ENCODE measurements at regions not wholly inside any gene's neighbourhood (a gene's known extent, or its start where the extent isn't known, plus 50 kb on each side); places are given as distances from the start of the nearest gene placed in this dataset.

DNA sequence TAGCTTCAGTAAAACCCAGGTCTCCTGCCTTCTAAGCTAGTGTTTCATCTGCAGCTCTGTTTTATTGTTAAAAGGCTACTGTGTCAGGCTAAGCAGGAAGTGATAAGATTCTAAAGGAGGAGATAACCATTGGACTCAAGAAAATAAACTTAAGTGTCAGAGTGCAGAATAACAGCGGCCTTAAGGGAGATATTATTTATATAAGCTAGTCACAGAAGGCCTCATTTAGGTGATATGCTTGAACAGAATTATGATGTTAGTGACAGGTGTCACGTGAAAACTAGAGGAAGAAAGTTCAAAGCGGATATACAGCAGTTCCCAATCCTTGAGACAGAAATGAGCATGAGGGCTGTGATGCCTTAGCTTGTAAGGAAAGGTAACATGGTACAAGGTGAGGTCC is 373.4 kb downstream of the FOXG1 start:
- Histone ChIP-seq H2BK120ac (replicated peaks; ENCODE audit: low read depth, low read length) (no peak overlapping the region), H2BK20ac (ENCODE audit: low read length) (no peak overlapping the region), H3K4ac (replicated peaks; ENCODE audit: insufficient read length, low read depth, low read length) (no peak overlapping the region), H3K36me3 (ENCODE audit: control insufficient read depth in 2 of 4, insufficient read depth in 4 of 4, low read length in 3 of 4) (no peaks in the 10 kb centered on the region), H4K5ac (ENCODE audit: insufficient read length, low read depth, low read length) (no peak overlapping the region), H3K79me1 (ENCODE audit: low read depth, low read length) (no peaks in the 10 kb centered on the region), H3K23me2 (ENCODE audit: low read depth, low read length) (no peaks in the 10 kb centered on the region), H3K4me2 (ENCODE audit: insufficient read depth in 1 of 2, low read depth in 2 of 2, low read length in 2 of 2) (no peak overlapping the region), H3K27ac (ENCODE audit: low read depth, low read length) (no peak overlapping the region), H3K79me2 (ENCODE audit: control insufficient read depth in 1 of 2, insufficient read depth in 2 of 2, low read length in 2 of 2) (no peaks in the 10 kb centered on the region), H3K4me1 (replicated peaks in 1 of 4; ENCODE audit: control insufficient read depth in 3 of 4, insufficient read depth in 4 of 4, low read length in 3 of 4) (no peaks in the 10 kb centered on the region), H2AFZ (ENCODE audit: low read length) (no peak overlapping the region), H4K8ac (ENCODE audit: extremely low read depth, insufficient read depth, low read length) (no peak overlapping the region), H4K91ac (replicated peaks; ENCODE audit: insufficient read length, low read length) (no peak overlapping the region), H3K9ac (replicated peaks in 1 of 4; ENCODE audit: extremely low read depth in 1 of 4, low read depth in 3 of 4, low read length in 3 of 4) (no peak overlapping the region), H3K4me3 (ENCODE audit: extremely low read depth in 1 of 4, insufficient read depth in 2 of 4, low read depth in 3 of 4, low read length in 4 of 4) (no peak overlapping the region), H2AK5ac (ENCODE audit: low read depth, low read length) (no peak overlapping the region), H2BK5ac (ENCODE audit: low read depth, low read length) (no peak overlapping the region), H3K56ac (replicated peaks; ENCODE audit: insufficient read length, low read depth, low read length) (no peak overlapping the region), H3K18ac (ENCODE audit: extremely low read depth, low read length) (no peak overlapping the region), H2BK15ac (ENCODE audit: low read length) (no peak overlapping the region), H3K27me3 (replicated peaks in 1 of 4; ENCODE audit: control insufficient read depth in 3 of 4, extremely low read depth in 1 of 4, insufficient read depth in 3 of 4, low read length in 3 of 4) (no peaks in the 10 kb centered on the region), H3K9me3 (ENCODE audit: insufficient read depth in 2 of 2, low read depth in 1 of 2, low read length in 1 of 2) (no peaks in the 10 kb centered on the region), H3K23ac (ENCODE audit: insufficient read length) (no peak overlapping the region), H4K20me1 (replicated peaks in 1 of 2; ENCODE audit: control insufficient read depth in 1 of 2, insufficient read depth in 2 of 2, low read length in 2 of 2) (no peaks in the 10 kb centered on the region), H3K14ac (ENCODE audit: insufficient read length) (no peak overlapping the region), H2BK12ac (ENCODE audit: low read depth, low read length) (no peak overlapping the region)
- DNase-seq (ENCODE audit: low read depth in 1 of 2, low spot score in 2 of 2) (no peak), FAIRE-seq (no peak)
- WGBS, 2 experiments (ENCODE audit: extremely low coverage in 1 of 2, insufficient coverage in 1 of 2, insufficient read length in 1 of 2, insufficient replicate concordance in 2 of 2, low coverage in 1 of 2, low lambda C conversion rate in 2 of 2, missing lambda C conversion rate in 1 of 2): 95% methylated on average over 3 of the region's 3 CpGs; no CpG with 5 or more reads in 1 of the 2 experiments
- CTCF ChIA-PET (ENCODE audit: partially characterized antibody): interaction anchor here (0.5 to 1.4 kb wide), 2 partner anchors 389 to 581 kb away, joined by 3 to 4 read pairs; no protein-coding TSS in a partner anchor
- POLR2A ChIA-PET (ENCODE audit: partially characterized antibody): no interaction called here
- TF ChIP-seq, protein P1, sequence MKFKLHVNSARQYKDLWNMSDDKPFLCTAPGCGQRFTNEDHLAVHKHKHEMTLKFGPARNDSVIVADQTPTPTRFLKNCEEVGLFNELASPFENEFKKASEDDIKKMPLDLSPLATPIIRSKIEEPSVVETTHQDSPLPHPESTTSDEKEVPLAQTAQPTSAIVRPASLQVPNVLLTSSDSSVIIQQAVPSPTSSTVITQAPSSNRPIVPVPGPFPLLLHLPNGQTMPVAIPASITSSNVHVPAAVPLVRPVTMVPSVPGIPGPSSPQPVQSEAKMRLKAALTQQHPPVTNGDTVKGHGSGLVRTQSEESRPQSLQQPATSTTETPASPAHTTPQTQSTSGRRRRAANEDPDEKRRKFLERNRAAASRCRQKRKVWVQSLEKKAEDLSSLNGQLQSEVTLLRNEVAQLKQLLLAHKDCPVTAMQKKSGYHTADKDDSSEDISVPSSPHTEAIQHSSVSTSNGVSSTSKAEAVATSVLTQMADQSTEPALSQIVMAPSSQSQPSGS (IDR thresholded peaks at IDR 0.05; ENCODE audit: low read length): no peak
- TF ChIP-seq SP2 (IDR thresholded peaks at IDR 0.05; ENCODE audit: low read length) (no peak), BCL11A (IDR thresholded peaks at IDR 0.05; ENCODE audit: low read depth in 2 of 2, low read length in 2 of 2) (no peak), TAF7 (optimal IDR thresholded peaks at IDR 0.05; ENCODE audit: borderline replicate concordance, low read depth, low read length) (no peak), JUN (IDR thresholded peaks at IDR 0.05; ENCODE audit: low read depth, low read length) (no peak), POLR2AphosphoS5 (IDR thresholded peaks at IDR 0.05; ENCODE audit: low read depth, low read length) (no peak), KDM4A (IDR thresholded peaks at IDR 0.05; ENCODE audit: low read depth, low read length, severe bottlenecking) (no peak), SIX5 (IDR thresholded peaks at IDR 0.05; ENCODE audit: low read depth, low read length) (no peak), KDM5A (IDR thresholded peaks at IDR 0.05; ENCODE audit: low read length) (no peak), HDAC6 (IDR thresholded peaks at IDR 0.05; ENCODE audit: low read depth, low read length) (no peak), SAP30 (IDR thresholded peaks at IDR 0.05; ENCODE audit: insufficient read depth, insufficient replicate concordance, low read length) (no peak), SUZ12 (IDR thresholded peaks at IDR 0.05; ENCODE audit: low read length) (no peak)
- TF ChIP-seq, protein P2, sequence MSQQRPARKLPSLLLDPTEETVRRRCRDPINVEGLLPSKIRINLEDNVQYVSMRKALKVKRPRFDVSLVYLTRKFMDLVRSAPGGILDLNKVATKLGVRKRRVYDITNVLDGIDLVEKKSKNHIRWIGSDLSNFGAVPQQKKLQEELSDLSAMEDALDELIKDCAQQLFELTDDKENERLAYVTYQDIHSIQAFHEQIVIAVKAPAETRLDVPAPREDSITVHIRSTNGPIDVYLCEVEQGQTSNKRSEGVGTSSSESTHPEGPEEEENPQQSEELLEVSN (IDR thresholded peaks at IDR 0.05): no peak
